ENCODE measurements at regions not wholly inside any gene's neighbourhood (a gene's known extent, or its start where the extent isn't known, plus 50 kb on each side); places are given as distances from the start of the nearest gene placed in this dataset.
A peak's percentile ranks its signal among the peaks of the same experiment; 100 is the strongest.
"Not testable (repeated sequence)": the region's sequence is repeated elsewhere in the genome, so short reads cannot be mapped to it uniquely, and the experiment has no call there.

GRCh38 chr1:166395729-166396128 is 228.9 kb upstream of the FAM78B start:
- no peak for DNase-seq

- not testable (repeated sequence) for DNase-seq
Measured at GRCh38 chr1:166409253-166410082, 242.7 kb upstream of the FAM78B start.

DNA sequence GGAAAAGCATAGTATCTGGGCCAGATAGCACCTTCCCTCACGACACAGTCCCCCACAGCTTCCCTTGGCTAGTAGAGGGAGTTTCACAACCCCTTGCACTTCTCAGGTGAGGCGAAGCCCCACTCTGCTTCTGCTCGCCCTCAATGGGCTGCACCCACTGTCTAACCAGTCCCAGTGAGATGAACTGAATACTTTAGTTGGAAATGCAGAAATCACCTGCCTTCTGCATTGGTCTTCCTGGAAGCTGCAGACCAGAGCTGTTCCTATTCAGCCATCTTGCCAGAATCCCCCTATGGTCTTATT is 243.2 kb upstream of the FAM78B start:
- no peak for DNase-seq

DNA sequence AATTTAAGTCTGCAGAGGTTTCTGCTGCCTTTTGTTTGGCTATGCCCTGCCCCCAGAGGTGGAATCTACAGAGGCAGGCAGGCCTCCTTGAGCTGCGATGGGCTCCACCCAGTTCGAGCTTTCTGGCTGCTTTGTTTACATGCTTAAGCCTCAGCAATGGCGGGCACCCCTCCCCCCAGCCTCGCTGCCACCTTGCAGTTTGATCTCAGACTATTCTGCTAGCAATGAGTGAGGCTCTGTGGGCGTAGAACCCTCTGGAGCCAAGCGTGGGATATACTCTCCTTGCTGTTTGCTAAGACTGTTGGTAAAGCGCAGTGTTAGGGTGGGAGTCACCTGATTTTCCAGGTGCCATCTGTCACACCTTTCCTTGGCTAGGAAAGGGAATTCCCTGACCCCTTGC is 250.0 kb upstream of the FAM78B start:
- not testable (repeated sequence) for DNase-seq

GRCh38 chr1:166418344-166418933 is 251.6 kb upstream of the FAM78B start:
- no peak for DNase-seq

GRCh38 chr1:166422586-166422985 is 255.8 kb upstream of the FAM78B start:
- not testable (repeated sequence) for DNase-seq

- peak; percentile 30 to 51 for DNase-seq
Measured at GRCh38 chr1:166432655-166433054, 265.9 kb upstream of the FAM78B start.

- DNase-seq: peak; percentile 11 to 13
Measured at GRCh38 chr1:166433404-166434304, 266.9 kb upstream of the FAM78B start.

DNA sequence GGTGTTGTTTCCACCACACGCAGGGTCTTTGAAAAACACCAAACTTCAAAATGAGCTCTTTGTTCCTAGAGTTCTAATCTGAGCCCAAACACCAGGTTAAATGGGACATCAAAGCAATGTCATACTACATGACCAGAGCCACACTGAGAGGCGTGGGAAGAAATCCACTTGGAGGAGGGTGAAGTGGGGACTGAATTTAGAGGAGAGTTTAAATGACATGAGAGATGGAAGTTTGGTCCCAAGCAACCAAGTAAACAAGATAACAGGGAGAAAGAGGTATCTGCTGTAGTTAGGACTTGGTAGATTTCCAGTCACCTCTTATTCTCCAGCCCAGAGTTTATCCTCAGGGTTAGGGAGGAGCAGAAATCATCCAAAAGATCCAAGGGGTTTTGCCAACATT is 290.9 kb upstream of the FAM78B start:
- DNase-seq: no peak

DNA sequence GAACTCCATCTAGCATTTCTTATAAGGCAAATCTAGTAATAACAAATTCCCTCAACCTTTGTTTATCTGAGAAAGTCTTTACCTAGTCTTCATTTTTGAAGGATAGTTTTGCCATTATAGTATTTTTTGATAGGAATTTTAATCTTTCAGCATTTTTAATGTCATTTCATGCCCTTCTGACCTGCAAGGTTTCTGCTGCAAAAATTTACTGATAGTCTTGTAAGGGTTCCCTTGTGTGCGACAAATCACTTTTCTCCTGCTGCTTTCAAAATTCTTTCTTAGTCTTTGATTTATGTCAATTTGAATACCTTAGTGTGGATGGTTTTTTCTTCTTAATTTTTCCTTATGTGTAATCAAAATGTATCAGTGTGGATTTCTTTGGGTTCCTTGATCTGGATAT is 297.5 kb upstream of the FAM78B start:
- DNase-seq: no peak

GRCh38 chr1:166470014-166470413 is 303.2 kb upstream of the FAM78B start:
- no peak for DNase-seq

- DNase-seq: no peak
Measured at GRCh38 chr1:166470441-166470840, 303.6 kb upstream of the FAM78B start.

- DNase-seq: no peak
Measured at GRCh38 chr1:166471359-166471758, 304.6 kb upstream of the FAM78B start.

DNA sequence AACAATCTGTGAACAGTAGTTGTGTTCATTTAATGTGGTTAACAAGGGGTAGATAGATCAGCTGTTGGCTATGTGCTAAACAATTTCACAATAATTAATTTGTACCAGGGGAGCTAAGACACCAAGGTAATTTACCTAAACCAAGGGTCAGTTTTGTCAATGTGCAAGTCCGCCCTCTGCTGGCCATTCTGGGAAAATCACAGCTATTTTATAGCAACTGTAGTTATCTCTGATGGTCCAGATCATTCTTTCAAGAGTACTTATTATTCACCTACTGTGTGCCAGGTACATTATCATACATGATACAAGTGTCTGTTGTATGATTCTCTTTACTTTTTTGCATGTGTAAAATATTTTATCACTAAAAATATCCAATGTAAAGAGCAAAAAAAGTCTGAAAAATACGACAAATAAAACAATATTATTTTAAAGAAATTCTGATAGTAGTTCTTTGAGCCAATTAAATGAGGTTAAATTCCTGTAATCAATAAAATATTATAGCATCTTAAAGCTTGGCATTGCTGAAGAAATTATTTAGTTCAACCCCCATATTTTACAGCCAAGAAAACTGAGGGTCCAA is 312.3 kb upstream of the FAM78B start:
- peak; percentile 11 to 24 for DNase-seq

- DNase-seq: no peak
Measured at GRCh38 chr1:166484471-166484870, 317.7 kb upstream of the FAM78B start.

DNA sequence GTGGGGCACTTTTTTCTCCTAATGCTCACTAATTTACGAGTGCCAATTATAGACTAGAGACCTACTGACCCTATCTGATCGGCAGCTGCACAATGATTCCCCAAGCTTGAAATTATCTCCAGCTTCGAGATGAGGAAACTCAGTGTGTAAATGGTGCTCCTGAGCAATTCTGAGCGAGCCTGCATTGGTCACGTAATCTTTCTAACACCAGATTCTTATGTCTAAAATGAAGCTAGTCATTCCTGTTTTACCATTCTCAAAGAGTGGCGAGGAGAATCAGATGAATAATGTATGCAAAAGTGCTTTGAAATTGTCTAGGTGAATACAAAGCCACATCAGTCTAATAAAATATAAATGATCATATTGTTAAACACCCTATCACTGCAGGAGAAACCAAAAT is 318.1 kb upstream of the FAM78B start:
- DNase-seq: no peak

DNA sequence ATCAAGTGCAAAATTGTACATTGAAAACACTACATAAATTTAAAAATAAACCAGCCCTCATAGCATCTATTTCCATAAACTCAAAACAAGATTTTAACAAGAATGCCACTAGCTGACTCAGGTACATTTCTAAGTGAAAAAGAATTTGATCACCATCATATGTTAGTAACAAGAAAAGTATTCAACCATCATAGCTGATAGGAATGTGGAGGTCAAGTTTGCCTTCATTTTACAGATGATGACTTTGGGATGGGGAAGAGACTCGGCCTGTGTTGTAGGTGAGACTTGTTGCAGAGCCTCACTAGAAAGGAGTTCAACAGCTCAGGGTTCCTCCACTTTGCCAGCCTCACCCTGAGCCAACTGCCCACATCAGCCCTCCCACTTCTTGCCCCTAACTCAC is 318.8 kb upstream of the FAM78B start:
- DNase-seq: no peak

- DNase-seq: no peak
Measured at GRCh38 chr1:166488327-166488726, 321.5 kb upstream of the FAM78B start.

DNA sequence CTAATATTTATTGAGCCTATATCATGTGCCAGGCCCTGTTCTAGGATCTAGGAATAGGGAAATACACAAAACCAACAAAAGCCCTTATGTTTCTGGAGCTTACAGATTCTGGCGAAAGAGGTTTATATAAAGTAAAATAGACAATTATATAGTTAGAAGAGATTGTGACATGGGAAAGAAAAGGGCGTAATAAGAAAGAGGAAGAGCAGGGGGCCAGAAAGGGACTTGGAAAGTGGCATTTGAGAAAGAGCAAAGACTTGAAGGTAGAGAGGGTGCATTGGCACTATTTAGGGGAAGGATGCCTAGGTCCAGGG is 322.5 kb upstream of the FAM78B start:
- peak in 1 of 2 experiments; percentile 54 for DNase-seq

DNA sequence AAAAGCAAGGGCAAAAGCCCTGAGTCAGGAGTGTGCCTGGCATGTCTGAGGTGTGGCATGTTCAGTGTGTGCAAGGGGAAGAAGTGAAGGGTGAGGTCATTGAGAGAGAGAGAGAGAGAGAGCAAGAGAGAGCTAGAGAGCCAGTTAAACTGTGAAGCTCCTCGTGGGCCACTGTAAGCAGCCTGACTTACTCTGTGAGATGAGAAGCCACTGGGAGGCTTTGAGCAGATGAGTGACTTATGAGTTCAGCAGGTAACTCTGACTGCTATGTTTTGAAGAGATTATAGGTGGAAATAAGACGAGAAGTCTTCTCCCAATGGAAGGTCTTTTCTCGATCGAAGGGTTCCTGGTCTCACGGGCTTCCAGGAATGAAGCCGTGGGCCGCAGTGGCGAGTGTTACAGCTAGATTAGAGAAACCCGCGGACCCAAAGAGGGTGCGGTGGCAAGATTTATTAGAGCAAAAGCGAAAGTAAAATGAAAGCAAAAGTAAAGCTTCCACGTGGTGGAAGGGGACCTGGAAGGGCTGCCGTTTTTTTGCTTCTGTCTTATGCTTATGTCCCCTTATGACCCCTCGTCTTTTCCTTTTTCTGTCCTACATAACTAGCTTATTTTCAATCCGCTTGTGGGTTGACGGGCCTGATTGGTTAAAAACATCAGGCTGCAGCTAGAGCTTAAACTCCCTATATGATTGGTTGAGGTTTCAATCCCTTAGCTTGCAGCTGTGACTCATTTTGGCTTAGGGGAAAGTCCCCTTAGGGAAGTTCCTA is 323.1 kb upstream of the FAM78B start:
- DNase-seq: peak; percentile 41 to 54

GRCh38 chr1:166490437-166490991 is 323.7 kb upstream of the FAM78B start:
- DNase-seq: no peak

- DNase-seq: not testable (repeated sequence)
Measured at GRCh38 chr1:166493765-166494164, 327.0 kb upstream of the FAM78B start.

All from Kasumi-1 (cell line).